Posterior vena cava (tissue), 2 donors: ENCODE measurements at regions not wholly inside any gene's neighbourhood (a gene's known extent, or its start where the extent isn't known, plus 50 kb on each side); places are given as distances from the start of the nearest gene placed in this dataset.

Experiments
- DNase-seq: peaks from one replicate; pipeline ENCODE4 v3.0.0-alpha.2; 2020; ENCODE audit warnings: low spot score
- intact Hi-C, 2 donors: fragments of 100-400 bp; cut with DNase I; formaldehyde crosslinking; loops; one replicate each; pipeline versions ENCODE4 v1.14.1 to v1.14.2; 2022 to 2023
- donor health status: DM: yes; HTN: yes; CAD: no.
- donor health status: DM: yes; HTN: yes; CAD: no.

- intact Hi-C loops: no loop called here
- no peak for DNase-seq
Measured at GRCh38 chr7:136166521-136166920, 189.4 kb upstream of the MTPN start.

DNA sequence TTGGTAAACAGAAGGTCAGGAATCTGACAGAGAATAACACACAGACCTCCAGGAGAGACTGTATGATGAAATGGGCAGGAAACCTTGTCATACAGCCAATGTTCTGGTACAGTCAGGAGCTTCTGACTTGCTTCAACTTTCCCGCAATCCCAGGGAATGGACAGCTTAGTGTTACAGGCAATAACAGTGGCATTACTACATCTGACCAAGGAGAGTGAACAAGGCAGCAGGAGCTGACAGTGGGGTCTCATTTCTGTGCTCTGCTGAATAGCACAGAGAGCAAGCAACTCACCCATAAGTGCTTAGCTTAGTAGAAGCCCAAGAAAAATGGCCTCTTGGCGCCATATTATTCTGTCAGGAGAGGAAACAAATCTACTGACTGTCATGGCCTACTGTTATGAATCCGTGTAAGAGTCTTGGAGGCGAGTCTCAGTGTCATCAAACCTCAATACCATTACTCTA lies 186.2 kb upstream of the MTPN start:
- intact Hi-C loops: no loop called here
- DNase-seq: no peak

GRCh38 chr7:136150311-136150710 lies 173.2 kb upstream of the MTPN start:
- intact Hi-C loops: no loop called here
- no peak for DNase-seq

GRCh38 chr7:136148920-136149319 lies 171.8 kb upstream of the MTPN start:
- intact Hi-C loops: no loop called here
- no peak for DNase-seq

GRCh38 chr7:136146925-136147324 lies 169.8 kb upstream of the MTPN start:
- intact Hi-C loops: no loop called here
- DNase-seq: no peak

DNA sequence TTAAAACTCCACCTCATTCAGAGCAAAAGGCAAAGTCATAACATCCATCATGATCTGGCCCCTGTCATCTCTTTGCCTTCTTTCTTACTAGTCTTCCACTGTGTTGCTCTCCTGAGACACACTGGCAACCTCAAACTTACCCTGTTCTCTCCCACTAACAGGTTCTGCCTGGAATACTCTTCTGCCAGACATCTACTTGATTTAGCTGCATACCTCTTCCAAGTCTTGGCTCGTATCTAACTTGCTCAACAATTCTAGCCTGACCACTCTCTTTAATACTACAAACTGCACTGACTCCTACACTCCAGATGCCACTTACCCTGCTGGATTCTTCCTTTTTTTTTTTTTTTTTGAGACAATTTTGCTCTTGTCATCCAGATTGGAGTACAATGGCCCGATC lies 167.0 kb upstream of the MTPN start:
- DNase-seq: no peak
- intact Hi-C loops: no loop called here

- intact Hi-C loops: no loop called here
Measured at GRCh38 chr7:136143271-136143670, 166.1 kb upstream of the MTPN start.

DNA sequence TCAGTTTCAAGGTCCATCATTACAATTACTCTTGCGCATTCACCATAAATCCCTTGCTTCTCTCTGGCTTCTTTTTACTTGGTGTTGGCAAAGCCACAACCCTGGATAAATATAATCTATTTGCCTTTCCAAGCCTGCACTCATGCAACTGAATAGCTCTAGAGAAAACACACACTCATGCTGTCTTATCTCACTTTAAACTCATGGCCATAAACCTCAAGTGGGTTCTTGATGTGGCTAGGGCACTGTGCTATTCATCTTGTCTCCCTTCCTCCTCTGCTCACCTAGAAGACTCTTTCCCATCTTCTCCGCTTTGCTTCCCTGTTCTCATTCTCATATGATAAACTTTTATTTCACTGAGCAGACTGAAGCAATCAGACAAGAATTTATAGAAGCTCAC lies 165.4 kb upstream of the MTPN start:
- DNase-seq: no peak
- intact Hi-C loops: no loop called here

More at GRCh38 chr7:136143271-136143670, 166.1 kb upstream of the MTPN start:
- no peak for DNase-seq

DNA sequence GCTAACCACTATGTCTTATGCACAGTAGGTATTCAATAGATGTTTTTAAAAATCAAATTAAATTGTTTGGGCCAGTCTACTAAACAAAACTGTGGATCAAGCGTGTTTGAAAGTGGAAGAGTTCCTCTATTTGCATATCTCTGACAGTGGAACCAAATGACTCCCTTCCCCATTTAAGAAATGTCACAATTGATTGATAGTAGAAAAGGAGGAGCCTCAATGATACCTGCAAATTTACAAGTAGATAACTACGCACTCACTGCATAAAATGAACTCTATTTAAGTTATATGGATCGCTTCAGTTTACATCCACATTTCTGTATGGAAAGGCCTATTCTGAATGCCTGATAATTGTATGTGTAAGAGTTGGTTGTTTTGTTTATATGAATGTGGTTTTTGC lies 163.3 kb upstream of the MTPN start:
- intact Hi-C loops: no loop called here
- DNase-seq: no peak

DNA sequence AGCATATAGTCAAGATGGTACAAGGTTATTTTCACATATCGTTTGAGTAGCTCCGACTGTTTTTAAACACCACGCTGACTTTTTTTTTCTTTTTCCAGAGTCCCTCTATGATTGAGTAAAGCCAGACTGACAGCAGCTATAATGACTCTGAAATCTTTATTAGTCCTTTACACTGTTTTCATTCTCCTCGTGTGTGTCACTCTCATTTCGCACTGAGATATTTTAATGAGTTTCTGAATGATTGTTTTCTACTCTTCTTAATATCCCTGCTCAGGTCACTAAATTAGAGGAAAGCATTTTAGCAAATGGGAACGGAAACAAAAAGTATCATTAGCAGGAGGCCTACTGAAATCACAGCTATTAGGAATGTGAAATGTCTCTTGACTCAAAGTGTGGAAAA lies 162.3 kb upstream of the MTPN start:
- DNase-seq: no peak
- intact Hi-C loops: no loop called here

- intact Hi-C loops: no loop called here
- no peak for DNase-seq
Measured at GRCh38 chr7:136138991-136139390, 161.8 kb upstream of the MTPN start.

DNA sequence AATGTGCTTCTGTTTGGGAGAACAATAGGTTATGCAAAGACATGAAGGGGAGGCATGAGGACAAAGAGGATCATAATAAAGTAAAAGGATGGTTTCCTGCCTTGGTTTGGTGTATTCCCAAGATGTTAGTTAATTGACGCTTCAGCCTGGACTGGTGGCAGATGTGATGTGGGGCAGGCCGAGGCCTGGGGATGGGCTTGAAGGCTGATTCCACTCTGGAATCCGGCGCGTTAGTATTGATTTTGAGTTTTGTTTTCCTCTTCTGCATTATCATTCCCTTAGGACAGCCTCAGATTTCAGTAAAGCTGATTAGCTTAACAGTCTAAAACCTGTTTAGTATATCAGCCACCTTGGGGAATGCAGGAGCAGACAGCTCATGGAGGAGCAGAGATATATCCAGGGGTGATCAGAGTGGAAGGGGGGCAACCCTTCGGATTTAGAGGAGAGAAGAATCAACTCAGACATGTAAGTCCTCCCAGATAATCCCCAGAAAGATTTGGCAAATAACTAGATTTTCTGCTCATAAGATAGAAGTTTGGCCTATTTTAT lies 159.8 kb upstream of the MTPN start:
- no peak for DNase-seq
- intact Hi-C loops: no loop called here

GRCh38 chr7:136134503-136134902 lies 157.3 kb upstream of the MTPN start:
- intact Hi-C loops: no loop called here
- no peak for DNase-seq

- intact Hi-C loops: no loop called here
- no peak for DNase-seq
Measured at GRCh38 chr7:136133551-136133950, 156.4 kb upstream of the MTPN start.

- no peak for DNase-seq
- intact Hi-C loops: no loop called here
Measured at GRCh38 chr7:136131304-136131630, 154.1 kb upstream of the MTPN start.

- intact Hi-C loops: no loop called here
- DNase-seq: no peak
Measured at GRCh38 chr7:136130511-136131303, 153.5 kb upstream of the MTPN start.

- intact Hi-C loops: no loop called here
- DNase-seq: no peak
Measured at GRCh38 chr7:136128050-136128449, 150.9 kb upstream of the MTPN start.

- intact Hi-C loops: no loop called here
- no peak for DNase-seq
Measured at GRCh38 chr7:136123352-136123751, 146.2 kb upstream of the MTPN start.

GRCh38 chr7:136122026-136122425 lies 144.9 kb upstream of the MTPN start:
- intact Hi-C loops: no loop called here

GRCh38 chr7:136117539-136117938 lies 140.4 kb upstream of the MTPN start:
- intact Hi-C loops: no loop called here
- DNase-seq: no peak

More at GRCh38 chr7:136122026-136122425, 144.9 kb upstream of the MTPN start:
- no peak for DNase-seq

DNA sequence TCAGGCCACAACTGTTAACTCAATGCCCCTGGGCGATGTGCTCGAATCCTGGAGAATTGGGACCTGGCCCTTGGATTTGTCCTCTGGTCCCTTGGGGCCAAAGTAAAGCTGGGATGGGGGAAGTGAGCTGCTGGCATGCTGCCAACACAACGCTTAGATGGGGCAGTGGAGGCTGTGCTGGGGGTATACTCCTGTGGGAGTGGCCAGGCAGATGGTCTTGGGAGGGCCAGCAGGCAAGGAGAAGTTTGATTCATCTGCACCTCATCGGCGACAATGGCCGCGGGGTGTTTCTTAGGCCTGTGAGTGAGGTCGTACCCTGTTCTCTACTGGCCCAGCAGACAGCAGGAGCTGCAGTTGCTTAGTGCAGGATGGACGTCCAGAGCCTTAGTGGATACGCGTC lies 139.0 kb upstream of the MTPN start:
- intact Hi-C loops: no loop called here
- DNase-seq: peak; percentile 78
